ENCODE measurements at regions not wholly inside any gene's neighbourhood (a gene's known extent, or its start where the extent isn't known, plus 50 kb on each side); places are given as distances from the start of the nearest gene placed in this dataset.

DNA sequence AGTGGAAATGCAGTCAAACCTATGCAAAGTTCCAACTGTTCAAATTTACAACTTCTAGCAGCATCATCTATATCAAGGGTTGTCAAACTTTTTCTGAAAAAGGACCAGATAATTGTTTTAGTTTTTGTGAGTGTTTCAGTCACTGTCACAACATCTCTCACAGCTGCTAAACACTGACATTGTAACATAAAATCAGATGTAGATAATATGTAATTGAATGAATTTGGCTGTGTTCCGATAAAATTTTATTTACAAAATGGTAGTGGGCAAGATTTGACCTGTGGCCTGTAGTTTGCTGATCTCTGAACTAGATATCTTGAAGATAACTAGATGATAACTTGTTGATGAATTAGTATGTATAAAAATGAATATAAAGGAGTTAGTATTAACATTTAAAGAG is 1679.1 kb upstream of the PCDH20 start:
- no peak for DNase-seq

GRCh38 chr13:63093907-63094469 is 1678.3 kb upstream of the PCDH20 start:
- no peak for DNase-seq

- DNase-seq = no peak
Measured at GRCh38 chr13:63092456-63092855, 1676.8 kb upstream of the PCDH20 start.

DNA sequence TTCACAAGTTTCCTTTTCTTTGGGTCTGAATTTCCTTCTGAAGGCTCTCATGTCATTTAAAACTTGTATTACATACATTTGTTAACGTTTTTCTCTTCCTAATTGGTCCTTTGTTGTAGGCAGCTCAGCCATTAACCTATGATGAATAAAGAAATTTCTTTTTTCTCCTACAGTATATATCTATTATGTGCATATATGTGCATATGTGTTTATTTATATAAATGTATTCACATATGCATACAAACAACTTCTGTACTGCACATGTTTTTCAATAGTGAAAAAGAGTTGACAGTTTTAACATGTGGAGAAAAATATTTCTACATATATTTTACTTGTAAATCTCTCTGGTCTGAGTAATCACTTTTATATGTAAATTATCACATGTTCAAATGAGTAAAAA is 1674.9 kb upstream of the PCDH20 start:
- no peak for DNase-seq

DNA sequence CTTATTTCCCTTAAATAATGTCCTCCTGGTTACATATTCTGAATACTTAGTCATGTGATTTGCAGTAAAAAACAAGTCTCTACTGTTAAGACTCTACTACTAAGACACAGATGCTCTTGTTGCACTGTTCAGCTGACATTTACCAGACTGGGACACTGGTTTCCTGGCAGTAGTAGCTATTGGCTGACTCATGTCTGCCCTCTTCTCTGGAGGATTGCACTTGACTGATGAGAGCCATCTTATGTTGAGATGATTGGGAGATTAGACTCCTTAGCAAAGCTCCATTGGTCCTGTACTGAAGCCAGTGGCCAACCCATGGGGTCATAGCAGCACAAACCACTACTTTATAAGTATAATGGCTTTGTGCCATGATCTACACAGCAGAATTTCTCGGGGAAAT is 1672.6 kb upstream of the PCDH20 start:
- DNase-seq = no peak

DNA sequence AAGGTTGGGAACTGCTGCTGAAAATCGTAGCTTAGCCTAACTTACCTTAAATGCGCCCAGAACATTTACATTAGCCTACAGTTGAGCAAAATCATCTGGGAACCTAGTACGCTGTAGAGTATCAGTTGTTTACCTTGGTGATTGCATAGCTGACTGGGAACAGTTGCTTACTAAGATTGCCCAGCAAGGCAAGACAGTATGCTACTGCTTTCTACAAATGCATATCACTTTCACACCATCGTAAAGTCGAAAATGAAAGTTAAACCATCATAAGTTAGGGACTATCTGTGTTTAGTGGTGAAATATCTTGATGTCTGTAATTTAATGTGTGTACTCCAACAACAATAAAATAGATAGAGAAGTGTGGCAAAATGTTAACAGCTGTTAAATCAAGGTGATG is 1670.6 kb upstream of the PCDH20 start:
- no peak for DNase-seq

- DNase-seq = no peak
Measured at GRCh38 chr13:63085851-63086250, 1670.2 kb upstream of the PCDH20 start.

- no peak for DNase-seq
Measured at GRCh38 chr13:63081400-63082014, 1665.9 kb upstream of the PCDH20 start.

- DNase-seq = no peak
Measured at GRCh38 chr13:63075126-63075525, 1659.5 kb upstream of the PCDH20 start.

GRCh38 chr13:63050287-63050686 is 1634.6 kb upstream of the PCDH20 start:
- DNase-seq = no peak

DNA sequence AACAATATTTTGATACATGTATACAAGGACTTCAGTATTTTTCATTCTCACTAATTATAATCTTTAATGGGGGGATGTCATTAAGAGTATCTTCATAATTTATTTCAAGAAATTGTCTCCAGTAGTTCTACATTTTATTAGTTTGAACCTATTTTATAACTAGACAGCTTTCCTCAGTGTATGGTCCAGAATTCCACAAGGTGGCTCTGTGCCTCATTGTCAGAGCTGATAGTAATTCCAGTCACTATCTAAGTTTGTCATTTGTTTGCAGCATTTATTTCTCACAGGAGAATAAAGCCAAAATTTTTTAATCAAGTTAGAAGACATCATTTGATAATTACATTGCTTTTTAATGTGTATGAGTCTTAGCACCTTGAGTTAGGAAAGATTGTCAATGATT is 1633.0 kb upstream of the PCDH20 start:
- no peak for DNase-seq

DNA sequence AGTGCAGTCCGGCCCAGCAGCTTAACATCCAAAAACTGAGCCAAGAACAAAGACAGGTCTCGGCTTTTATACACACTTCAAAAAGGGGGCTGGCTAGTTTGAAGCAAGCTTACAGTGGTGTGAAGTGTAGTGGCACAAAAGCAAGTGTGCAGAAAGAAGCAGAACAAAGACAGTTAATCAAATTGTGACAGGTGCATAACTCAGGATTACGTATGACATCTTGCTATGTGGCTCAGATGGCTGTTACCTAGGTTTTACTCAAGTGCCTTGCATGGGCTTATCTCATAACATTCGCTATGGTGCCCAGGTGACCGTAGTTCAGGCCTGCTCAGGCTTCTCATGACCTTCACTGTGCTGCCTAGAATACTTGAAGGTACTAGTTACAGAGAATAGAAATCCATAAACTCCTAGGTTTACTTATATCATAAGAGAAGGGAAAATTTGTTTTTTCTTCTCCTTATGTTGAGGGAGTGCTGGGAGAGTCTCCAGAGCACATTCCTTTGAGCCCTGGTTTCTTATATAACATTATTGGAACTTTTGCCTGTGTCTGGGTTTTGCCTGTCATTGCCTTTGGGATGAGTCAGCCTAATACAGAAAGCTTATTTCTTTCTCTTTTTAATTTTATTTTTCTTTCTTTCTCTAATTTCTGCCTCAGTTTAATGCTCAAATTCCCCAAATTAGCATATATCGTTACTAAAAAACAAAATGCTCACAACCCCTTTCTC is 1629.1 kb upstream of the PCDH20 start:
- DNase-seq = no peak

- DNase-seq = no peak
Measured at GRCh38 chr13:63042686-63043085, 1627.0 kb upstream of the PCDH20 start.

DNA sequence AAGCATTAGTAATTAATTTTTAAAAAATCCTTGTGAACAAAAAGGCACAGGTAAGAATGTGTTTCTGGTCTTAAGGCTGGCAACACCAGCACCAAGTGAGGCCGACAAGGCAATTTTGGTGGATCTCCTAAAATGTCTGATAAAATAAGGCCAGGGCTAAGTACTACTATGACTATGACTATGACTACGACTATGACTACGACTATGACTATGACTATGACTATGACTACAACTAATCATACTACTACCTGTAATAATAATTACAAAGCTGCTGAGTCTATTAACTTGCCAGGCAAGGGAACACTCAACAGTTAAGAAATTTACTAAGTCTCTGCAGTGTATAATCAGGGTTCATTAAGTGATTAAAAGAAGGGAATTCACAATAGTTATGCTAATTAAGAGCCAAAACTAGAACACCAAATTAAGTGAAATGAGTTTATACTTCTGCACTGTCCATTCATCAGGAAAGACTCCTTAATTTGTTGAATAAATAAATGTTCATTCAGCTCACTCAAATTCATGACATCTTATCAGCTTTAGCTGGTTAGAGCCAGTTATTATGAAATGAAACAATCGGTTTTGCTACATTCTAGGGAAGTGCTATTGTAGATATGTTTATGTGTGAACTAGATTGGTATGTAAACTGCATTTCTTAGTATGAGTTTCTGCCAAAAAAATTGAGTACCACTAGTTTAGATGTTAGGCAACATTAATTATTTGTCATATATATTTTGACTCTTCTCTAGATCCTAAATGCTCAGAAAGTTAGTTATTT is 1626.2 kb upstream of the PCDH20 start:
- DNase-seq = no peak

DNA sequence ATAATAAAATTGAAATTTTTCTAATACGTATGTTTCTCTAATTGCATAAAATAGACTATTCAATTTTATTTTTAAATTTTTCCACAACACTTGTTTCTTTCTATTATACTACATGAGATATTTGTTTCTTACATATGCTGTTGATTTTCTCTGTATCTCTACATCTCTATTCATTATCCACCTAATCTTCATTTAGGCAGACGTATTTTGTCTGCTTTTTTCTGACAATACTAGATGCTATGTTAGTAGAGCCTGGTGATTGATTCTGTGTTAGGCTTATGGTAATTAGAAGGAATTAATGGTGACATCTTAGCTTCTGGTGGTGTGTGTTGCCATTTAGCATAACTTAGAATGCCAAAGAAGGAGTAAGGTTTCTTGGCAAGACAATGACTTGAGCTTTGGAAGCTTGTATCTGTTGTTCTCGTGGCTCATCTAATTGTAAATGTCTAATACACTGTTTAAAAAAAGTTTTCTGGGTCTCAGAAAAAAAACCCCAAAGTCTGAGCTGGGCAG is 1610.7 kb upstream of the PCDH20 start:
- DNase-seq = no peak

GRCh38 chr13:63025741-63026140 is 1610.1 kb upstream of the PCDH20 start:
- DNase-seq = no peak

- DNase-seq = no peak
Measured at GRCh38 chr13:63024458-63024857, 1608.8 kb upstream of the PCDH20 start.

- no peak for DNase-seq
Measured at GRCh38 chr13:63011996-63012395, 1596.3 kb upstream of the PCDH20 start.

DNA sequence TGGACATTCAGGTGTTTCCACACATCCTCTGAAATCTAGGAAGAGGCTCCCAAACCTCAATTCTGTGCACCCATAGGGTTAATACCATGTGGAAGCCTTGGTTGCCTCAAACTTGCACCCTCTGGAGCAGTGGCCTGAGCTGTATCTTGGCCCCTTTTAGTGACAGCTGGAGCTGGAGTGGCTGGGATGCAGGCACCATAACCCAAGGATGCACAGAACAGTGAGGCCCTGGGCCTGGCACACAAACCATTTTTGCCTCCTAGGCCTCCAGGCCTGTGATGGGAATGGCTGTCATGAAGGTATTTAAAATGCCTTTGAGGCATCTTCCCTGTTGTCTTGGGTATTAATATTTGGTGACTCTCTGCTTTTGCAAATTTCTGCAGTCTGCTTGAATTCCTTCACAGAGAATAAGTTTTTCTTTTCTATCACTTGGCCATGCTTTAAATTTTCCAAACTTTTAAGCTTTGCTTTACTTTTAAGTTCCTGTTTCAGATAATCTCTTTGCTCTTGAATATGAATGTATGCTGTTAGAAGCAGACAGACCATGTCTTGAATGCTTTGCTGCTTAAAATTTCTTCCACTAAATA is 1594.5 kb upstream of the PCDH20 start:
- DNase-seq = no peak

DNA sequence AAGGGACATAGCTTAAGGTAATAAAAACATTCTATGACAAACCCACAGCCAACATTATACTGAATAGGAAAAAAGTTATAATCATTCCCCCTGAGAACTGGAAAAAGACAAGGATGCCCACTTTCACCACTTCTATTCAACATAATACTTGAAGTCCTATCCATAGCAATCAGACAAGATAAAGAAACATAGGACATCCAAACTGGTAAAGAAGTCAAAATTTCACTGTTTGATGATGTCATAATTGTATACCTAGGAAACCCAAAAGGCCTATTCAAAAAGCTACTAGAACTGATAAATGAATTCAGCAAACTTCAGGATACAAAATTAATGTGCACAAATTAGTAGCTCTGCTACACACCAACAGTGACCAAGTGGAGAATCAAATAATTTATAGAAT is 1590.0 kb upstream of the PCDH20 start:
- DNase-seq = no peak

DNA sequence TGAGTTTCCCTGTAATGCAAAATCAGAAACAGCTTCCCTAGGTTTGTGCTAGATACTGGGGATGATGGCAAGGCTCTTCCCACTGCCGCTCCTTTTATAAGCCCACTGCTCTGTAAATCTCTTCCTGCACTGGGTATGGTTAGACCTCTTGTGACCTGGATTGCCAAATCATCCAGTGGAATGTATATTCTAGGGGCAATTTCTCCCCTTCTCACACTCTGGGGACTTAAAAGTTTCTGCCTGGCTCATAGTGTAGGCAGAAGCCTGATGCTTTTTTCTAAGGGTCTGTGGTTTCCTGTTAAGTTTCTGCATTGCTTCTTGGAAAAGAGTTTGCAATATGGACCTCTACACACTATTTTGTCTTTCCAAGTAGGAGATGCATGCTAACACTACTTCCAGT is 1582.0 kb upstream of the PCDH20 start:
- no peak for DNase-seq

GRCh38 chr13:62997038-62997599 is 1581.5 kb upstream of the PCDH20 start:
- DNase-seq = no peak

- no peak for DNase-seq
Measured at GRCh38 chr13:62973804-62974203, 1558.2 kb upstream of the PCDH20 start.
